ENCODE measurements at regions not wholly inside any gene's neighbourhood (a gene's known extent, or its start where the extent isn't known, plus 50 kb on each side); places are given as distances from the start of the nearest gene placed in this dataset.

- TF ChIP-seq YY1 (IDR thresholded peaks at IDR 0.05; ENCODE audit: insufficient read depth, insufficient read length) (no peak), SUZ12 (IDR thresholded peaks at IDR 0.05; ENCODE audit: extremely low read depth, insufficient read depth, insufficient read length) (no peak)
Measured at GRCh38 chr3:106566277-106566676, 697.5 kb upstream of the CBLB start.
